Mesendoderm (in vitro differentiated cells): ENCODE measurements at regions not wholly inside any gene's neighbourhood (a gene's known extent, or its start where the extent isn't known, plus 50 kb on each side); places are given as distances from the start of the nearest gene placed in this dataset.
A peak's percentile ranks its signal among the peaks of the same experiment; 100 is the strongest.

Experiments used
- DNase-seq: peaks from one replicate; pipeline ENCODE4 v3.0.0; 2013
- H2AK5ac ChIP-seq: 2 replicates; pipeline ENCODE4 v1.6.1; 2013; ENCODE audit warnings: low read length, inconsistent platforms
- H2BK120ac ChIP-seq: 2 replicates; pipeline ENCODE4 v1.6.1; 2013; ENCODE audit warnings: low read depth, mild to moderate bottlenecking, low read length, moderate library complexity, mixed read lengths
- H2BK15ac ChIP-seq: replicated peaks from 2 replicates; pipeline ENCODE4 v1.6.1; 2013; ENCODE audit warnings: low read depth, mild to moderate bottlenecking, moderate library complexity
- H2BK5ac ChIP-seq: 2 replicates; pipeline ENCODE4 v1.6.1; 2013; ENCODE audit warnings: low read length, inconsistent platforms
- H3K18ac ChIP-seq: 2 replicates; pipeline ENCODE4 v1.6.1; 2013; ENCODE audit warnings: mild to moderate bottlenecking, low read length, mixed read lengths
- H3K23ac ChIP-seq: one replicate; pipeline ENCODE4 v1.6.1; 2013; ENCODE audit warnings: low read length
- H3K27ac ChIP-seq: 2 replicates; pipeline ENCODE4 v1.5.1; 2013; ENCODE audit warnings: low read depth, mild to moderate bottlenecking, inconsistent platforms, low read length, moderate library complexity
- H3K27me3 ChIP-seq: 2 replicates; pipeline ENCODE4 v1.6.1; 2013; ENCODE audit warnings: low read length, control low read depth, mild to moderate bottlenecking, inconsistent platforms; ENCODE audit not compliant: insufficient read depth, poor library complexity
- H3K36me3 ChIP-seq: 2 replicates; pipeline ENCODE4 v1.6.1; 2013; ENCODE audit warnings: low read length, inconsistent platforms; ENCODE audit not compliant: control insufficient read depth, insufficient read depth
- H3K4ac ChIP-seq: one replicate; pipeline ENCODE4 v1.6.1; 2013; ENCODE audit warnings: low read depth, mild to moderate bottlenecking, low read length, moderate library complexity
- H3K4me1 ChIP-seq: 2 replicates; pipeline ENCODE4 v1.6.1; 2013; ENCODE audit warnings: low read depth, low read length, inconsistent platforms; ENCODE audit not compliant: control insufficient read depth
- H3K4me2 ChIP-seq: 2 replicates; pipeline ENCODE4 v1.6.1; 2013; ENCODE audit warnings: low read length
- H3K4me3 ChIP-seq: 2 replicates; pipeline ENCODE4 v1.5.1; 2013; ENCODE audit warnings: mild to moderate bottlenecking, low read length
- H3K56ac ChIP-seq: one replicate; pipeline ENCODE4 v1.6.1; 2013; ENCODE audit warnings: low read length
- H3K79me1 ChIP-seq: 2 replicates; pipeline ENCODE4 v1.6.1; 2013; ENCODE audit warnings: low read length, inconsistent platforms
- H3K79me2 ChIP-seq: 2 replicates; pipeline ENCODE4 v1.6.1; 2013; ENCODE audit warnings: mild to moderate bottlenecking, low read length; ENCODE audit not compliant: control insufficient read depth, insufficient read depth
- H3K9ac ChIP-seq: 2 replicates; pipeline ENCODE4 v1.6.1; 2013; ENCODE audit warnings: low read length, inconsistent platforms
- H4K5ac ChIP-seq: one replicate; pipeline ENCODE4 v1.6.1; 2013; ENCODE audit warnings: low read length
- H4K8ac ChIP-seq: one replicate; pipeline ENCODE4 v1.6.1; 2013; ENCODE audit warnings: low read depth, mild to moderate bottlenecking, control low read depth, low read length, moderate library complexity
- WGBS: extraction: QIAGEN DNeasy Blood & Tissue Kit; methylation state at CpG from one replicate; pipeline ENCODE4 v1.1.7; 2013; ENCODE audit warnings: low lambda C conversion rate, missing lambda C conversion rate; ENCODE audit not compliant: insufficient coverage; ENCODE audit errors: extremely low coverage; 5-methylcytosine and 5-hydroxymethylcytosine counted together

GRCh38 chr10:42930516-42931192, 146.2 kb upstream of the RET start:
- no peaks in the 10 kb centered on the region for H3K27me3 ChIP-seq
- no peak overlapping the region for H3K23ac ChIP-seq

GRCh38 chr10:42932116-42932515, 144.8 kb upstream of the RET start:
- H3K4ac ChIP-seq: no peak overlapping the region
- no CpG with 5 or more reads among the region's 12 CpGs for WGBS
- H4K8ac ChIP-seq: no peak overlapping the region
- no peak overlapping the region for H2AK5ac ChIP-seq
- no peaks in the 10 kb centered on the region for H3K4me1 ChIP-seq
- H2BK120ac ChIP-seq: no peak overlapping the region
- no peak overlapping the region for H3K4me2 ChIP-seq
- H3K27me3 ChIP-seq: no peaks in the 10 kb centered on the region
- H4K5ac ChIP-seq: no peak overlapping the region
- no peak for DNase-seq
- no peak overlapping the region for H3K4me3 ChIP-seq
- H3K56ac ChIP-seq: no peak overlapping the region
- H3K79me2 ChIP-seq: no peaks in the 10 kb centered on the region
- no peak overlapping the region for H2BK5ac ChIP-seq
- H3K36me3 ChIP-seq: no peaks in the 10 kb centered on the region
- no peaks in the 10 kb centered on the region for H3K79me1 ChIP-seq
- H3K18ac ChIP-seq: no peak overlapping the region
- no peak overlapping the region for H3K23ac ChIP-seq
- H3K27ac ChIP-seq: no peak overlapping the region
- H3K9ac ChIP-seq: no peak overlapping the region
- no peak overlapping the region for H2BK15ac ChIP-seq

More at GRCh38 chr10:42930516-42931192, 146.2 kb upstream of the RET start:
- Histone ChIP-seq H3K79me1 (no peaks in the 10 kb centered on the region), H2BK15ac (no peak overlapping the region), H3K9ac (no peak overlapping the region), H2BK5ac (no peak overlapping the region), H3K79me2 (no peaks in the 10 kb centered on the region), H2AK5ac (no peak overlapping the region), H4K8ac (no peak overlapping the region), H2BK120ac (no peak overlapping the region), H3K56ac (no peak overlapping the region), H3K4ac (no peak overlapping the region), H3K36me3 (no peaks in the 10 kb centered on the region), H3K27ac (no peak overlapping the region), H3K4me2 (no peak overlapping the region), H3K18ac (no peak overlapping the region), H4K5ac (no peak overlapping the region), H3K4me1 (peaks cover 2% of the 10 kb centered on the region), H3K4me3 (no peak overlapping the region)
- no peak for DNase-seq
- whole genome bisulfite sequencing: no CpG with 5 or more reads among the region's 11 CpGs

DNA sequence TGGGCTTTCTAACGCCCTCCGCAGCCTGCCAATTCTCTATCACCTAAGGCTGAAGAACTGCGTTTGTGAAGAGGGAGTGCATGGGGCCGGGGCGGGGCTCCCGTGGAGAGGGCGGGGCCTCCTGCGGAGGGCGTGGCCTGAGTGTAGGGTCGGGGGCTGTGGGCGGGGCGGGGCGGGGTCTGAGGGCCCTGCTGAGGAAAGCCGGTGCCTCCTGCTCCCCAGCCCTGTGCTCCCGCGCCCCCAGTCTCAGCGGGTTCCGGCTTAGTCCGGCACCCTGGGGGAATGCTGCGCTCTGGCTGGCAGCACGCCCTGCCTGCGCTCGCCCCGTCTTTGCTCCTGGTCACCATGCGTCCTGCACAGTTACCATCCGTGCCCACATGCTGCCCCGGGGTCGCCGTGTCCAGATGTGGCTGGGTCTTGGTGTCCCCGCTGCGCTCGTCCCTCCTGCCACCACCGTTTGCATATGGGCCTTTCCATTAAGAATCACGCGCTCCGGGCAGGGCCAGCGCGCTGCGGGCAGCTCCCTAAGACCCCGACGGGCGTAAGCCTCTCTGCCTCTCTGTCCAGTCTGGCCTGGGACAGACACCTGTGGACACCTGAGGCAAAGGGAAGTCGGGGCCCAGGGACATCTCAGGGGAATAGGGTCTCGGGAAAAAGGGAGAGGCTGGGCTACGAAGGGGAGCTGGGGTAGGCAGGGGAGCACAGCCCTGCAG, 144.0 kb upstream of the RET start:
- H3K79me1 ChIP-seq: no peaks in the 10 kb centered on the region
- no peaks in the 10 kb centered on the region for H3K27me3 ChIP-seq
- peak overlapping the region; percentile 22 for H3K9ac ChIP-seq
- H3K79me2 ChIP-seq: no peaks in the 10 kb centered on the region
- H3K27ac ChIP-seq: no peak overlapping the region
- H3K56ac ChIP-seq: peak overlapping the region; percentile 29
- no peak overlapping the region for H2AK5ac ChIP-seq
- H3K4me1 ChIP-seq: no peaks in the 10 kb centered on the region
- peak overlapping the region; percentile 70 for H3K4me2 ChIP-seq
- H2BK5ac ChIP-seq: no peak overlapping the region
- no peaks in the 10 kb centered on the region for H3K36me3 ChIP-seq
- peak overlapping the region; percentile 2 for H3K4me3 ChIP-seq
- whole genome bisulfite sequencing: no CpG with 5 or more reads among the region's 45 CpGs
- DNase-seq: peak; percentile 68
- H4K5ac ChIP-seq: no peak overlapping the region
- no peak overlapping the region for H4K8ac ChIP-seq
- H2BK15ac ChIP-seq: no peak overlapping the region
- no peak overlapping the region for H2BK120ac ChIP-seq
- H3K4ac ChIP-seq: no peak overlapping the region
- no peak overlapping the region for H3K18ac ChIP-seq
- no peak overlapping the region for H3K23ac ChIP-seq

GRCh38 chr10:42933448-42934340, 143.2 kb upstream of the RET start:
- Histone ChIP-seq H3K23ac (no peak overlapping the region), H3K56ac (peak overlapping the region; percentile 29), H2BK120ac (no peak overlapping the region), H2AK5ac (no peak overlapping the region), H3K27ac (no peak overlapping the region), H4K5ac (no peak overlapping the region), H3K4me3 (peak overlapping the region; percentile 2), H3K27me3 (no peaks in the 10 kb centered on the region), H3K4me2 (peak overlapping the region; percentile 70), H3K4me1 (no peaks in the 10 kb centered on the region), H2BK5ac (no peak overlapping the region), H3K79me2 (no peaks in the 10 kb centered on the region), H3K9ac (peak overlapping the region; percentile 42), H2BK15ac (no peak overlapping the region), H4K8ac (no peak overlapping the region), H3K4ac (no peak overlapping the region), H3K79me1 (no peaks in the 10 kb centered on the region), H3K18ac (no peak overlapping the region), H3K36me3 (no peaks in the 10 kb centered on the region)
- DNase-seq: peak; percentile 57
- no CpG with 5 or more reads among the region's 57 CpGs for WGBS

DNA sequence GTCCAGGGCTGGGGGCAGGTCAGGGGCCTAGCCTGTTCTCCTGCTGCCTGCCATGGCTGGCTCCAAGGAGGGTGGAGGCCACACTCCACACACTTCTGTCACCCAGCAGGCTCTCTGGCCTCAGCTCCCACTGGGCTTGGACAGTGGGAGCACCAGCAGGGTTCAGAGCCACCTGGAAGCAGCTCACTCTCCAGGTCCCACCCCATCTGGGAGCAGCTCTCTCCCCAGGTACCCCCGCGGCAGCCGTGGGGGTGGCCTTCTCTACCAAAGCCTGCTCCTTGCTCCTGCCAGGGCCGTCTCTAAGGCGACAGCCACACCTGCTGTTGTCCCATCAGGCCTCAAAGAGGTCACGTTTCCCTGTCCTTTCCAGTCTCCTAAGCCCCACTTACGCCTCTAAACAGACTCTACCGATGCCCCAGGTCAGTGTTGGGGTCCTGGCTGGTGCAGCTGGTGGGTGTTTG, 142.5 kb upstream of the RET start:
- no CpG with 5 or more reads among the region's 8 CpGs for WGBS
- Histone ChIP-seq H4K5ac (no peak overlapping the region), H3K27me3 (no peaks in the 10 kb centered on the region)

More for the DNA sequence above, 142.5 kb upstream of the RET start:
- no peak overlapping the region for H3K27ac ChIP-seq
- H3K36me3 ChIP-seq: no peaks in the 10 kb centered on the region
- no peak overlapping the region for H4K8ac ChIP-seq
- no peaks in the 10 kb centered on the region for H3K79me2 ChIP-seq
- no peak overlapping the region for H3K23ac ChIP-seq
- H2BK120ac ChIP-seq: no peak overlapping the region
- H3K4me2 ChIP-seq: no peak overlapping the region
- H3K9ac ChIP-seq: no peak overlapping the region
- no peak overlapping the region for H3K18ac ChIP-seq
- H3K56ac ChIP-seq: no peak overlapping the region
- no peak overlapping the region for H2BK15ac ChIP-seq
- no peaks in the 10 kb centered on the region for H3K79me1 ChIP-seq
- DNase-seq: no peak
- no peak overlapping the region for H3K4ac ChIP-seq
- H2AK5ac ChIP-seq: no peak overlapping the region
- H3K4me1 ChIP-seq: no peaks in the 10 kb centered on the region
- H3K4me3 ChIP-seq: no peak overlapping the region
- no peak overlapping the region for H2BK5ac ChIP-seq
